Smooth muscle cell of the brain vasculature (primary cell): ENCODE measurements at regions not wholly inside any gene's neighbourhood (a gene's known extent, or its start where the extent isn't known, plus 50 kb on each side); places are given as distances from the start of the nearest gene placed in this dataset.
A peak's percentile ranks its signal among the peaks of the same experiment; 100 is the strongest.

Experiments
- DNase-seq: peaks from one replicate; pipeline ENCODE4 v3.0.0-alpha.2; 2012; ENCODE audit warnings: low read depth, low spot score

DNA sequence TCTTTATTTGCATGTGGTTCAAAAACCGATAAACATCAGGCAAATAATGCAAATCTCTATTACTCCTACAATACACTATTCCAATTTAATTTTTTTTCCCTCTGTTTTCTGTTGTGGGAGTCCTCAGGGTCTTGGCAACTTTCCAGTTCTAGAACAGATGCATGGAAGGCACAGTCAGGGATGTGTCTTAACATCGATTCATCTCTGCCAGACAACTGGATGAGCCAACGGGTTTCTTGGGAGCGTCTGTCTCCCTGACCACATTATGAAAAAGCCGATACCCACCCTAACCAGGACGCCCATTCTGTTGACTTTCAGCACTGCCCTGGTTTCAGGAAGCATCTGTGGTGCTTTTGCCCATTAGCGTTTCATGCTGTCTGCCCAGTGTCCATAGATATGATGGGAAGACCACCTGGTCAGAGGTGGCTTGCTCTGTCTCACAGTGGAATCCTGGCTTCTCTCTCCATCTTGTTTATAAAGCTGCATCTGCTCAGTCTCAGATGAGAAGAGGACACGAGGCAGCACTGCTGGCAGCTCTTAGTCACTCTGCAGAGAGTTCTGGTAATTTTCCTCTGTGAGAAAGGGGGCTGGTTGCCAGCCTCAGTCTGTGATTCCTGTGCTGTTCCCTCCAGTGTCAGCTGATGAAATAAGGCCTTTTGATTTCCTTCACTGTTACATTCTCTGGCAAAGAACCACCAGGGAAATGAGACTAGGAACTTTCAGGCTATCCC, 57.9 kb upstream of the KCNE4 start:
- peak; percentile 88 for DNase-seq

DNA sequence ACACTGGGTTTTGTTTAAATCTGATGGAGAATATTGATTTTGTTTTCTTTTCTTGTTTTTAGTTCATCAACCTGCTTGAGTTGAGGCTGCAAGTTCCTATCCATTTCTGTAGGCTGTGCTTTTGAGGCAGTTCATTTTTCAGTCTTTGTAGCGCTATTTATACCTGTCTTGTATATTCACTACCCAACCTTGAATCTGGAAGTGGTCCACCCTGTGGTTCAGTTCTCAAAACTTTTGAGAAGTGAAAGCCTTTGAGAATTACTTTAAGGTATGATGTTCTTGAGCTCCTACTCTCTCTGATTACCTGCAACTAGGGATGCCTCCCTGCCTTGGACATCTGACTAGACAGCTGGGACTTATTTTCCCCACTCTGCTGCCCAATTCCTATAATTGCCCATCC, 53.5 kb upstream of the KCNE4 start:
- no peak for DNase-seq

DNA sequence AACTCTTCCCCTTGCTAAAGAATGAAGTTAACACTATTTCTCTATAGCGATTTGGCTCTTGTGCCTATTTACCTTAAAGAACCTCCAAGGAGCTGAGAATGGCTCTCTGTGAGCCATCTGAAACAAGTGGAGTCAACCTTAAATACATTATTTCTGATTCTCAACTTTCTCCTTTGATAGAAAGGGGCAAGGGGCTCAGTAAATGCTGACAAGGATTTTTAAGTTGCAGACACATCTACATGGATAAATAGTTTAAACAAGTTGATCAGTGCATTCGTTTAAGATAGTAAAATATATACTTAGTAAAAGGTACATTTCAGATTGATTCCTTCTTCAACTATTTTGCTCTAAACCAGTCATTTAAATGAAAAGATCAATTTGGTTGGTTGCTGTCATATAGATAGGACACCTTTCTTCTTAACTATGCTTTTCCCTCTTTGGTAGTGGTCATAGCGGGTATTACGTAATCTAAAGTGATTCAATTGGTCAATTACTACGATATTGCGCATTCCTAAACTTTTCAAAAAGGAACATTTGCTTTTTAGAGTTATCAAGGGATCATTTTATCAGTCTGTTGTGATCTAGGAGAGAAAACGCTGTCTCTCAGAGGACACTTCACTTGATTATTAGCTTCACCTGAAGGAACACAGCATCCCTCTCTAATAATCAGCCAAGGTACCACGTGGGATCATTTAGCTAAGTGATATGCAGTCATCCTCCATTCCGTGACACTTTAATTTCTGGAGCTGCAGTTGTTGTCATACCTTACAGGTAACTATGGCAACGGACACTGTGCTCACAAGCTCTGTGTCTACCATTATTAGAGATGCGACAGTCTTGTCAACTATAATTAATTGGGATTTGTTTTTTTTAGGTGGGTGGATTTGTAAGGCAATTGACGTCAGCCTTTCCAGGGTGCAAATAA, 50.9 kb upstream of the KCNE4 start:
- no peak for DNase-seq

DNA sequence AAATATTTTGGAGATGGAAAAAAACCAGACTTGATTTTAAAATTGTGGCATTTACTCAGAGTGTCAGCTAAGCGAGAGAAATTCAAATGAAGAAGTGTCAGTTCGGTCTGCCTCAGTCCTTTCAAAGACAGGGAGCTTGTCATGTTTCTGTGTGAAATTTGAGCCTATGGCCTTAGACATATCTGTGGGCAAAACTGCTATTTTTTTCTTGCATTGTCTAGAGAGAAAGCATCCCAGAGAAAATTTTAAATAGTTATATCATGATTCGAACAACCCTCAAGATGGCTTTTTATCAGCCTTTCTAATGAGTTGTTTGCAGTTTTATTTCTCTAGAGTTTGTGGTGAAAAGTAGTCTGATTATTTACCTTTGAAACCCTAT, 50.2 kb upstream of the KCNE4 start:
- no peak for DNase-seq
